ENCODE measurements at regions not wholly inside any gene's neighbourhood (a gene's known extent, or its start where the extent isn't known, plus 50 kb on each side); places are given as distances from the start of the nearest gene placed in this dataset.

DNA sequence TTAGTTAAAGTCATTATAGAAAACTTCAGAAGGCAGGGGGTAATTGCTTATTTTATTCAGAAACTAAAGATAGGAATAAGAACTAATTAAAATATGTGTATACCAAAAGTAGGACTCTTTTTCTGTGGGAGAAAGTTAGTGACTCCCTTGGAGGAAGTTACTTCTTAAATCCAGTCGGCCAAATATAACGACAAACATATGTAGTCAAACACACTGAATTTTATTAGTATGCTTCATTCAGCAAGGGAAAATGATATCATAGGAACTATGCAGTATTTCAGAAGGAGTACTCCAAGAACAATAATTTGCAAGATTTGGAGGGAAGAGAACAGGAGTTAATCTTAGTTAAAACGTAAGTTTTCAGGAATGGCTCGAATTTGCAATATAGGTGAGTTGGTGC lies 432.6 kb downstream of the CYLC2 start:
- Histone ChIP-seq H3K4me3 (no peak overlapping the region), H3K4me1 (no peaks in the 10 kb centered on the region), H3K27ac (no peak overlapping the region), H3K36me3 (no peaks in the 10 kb centered on the region), H3K27me3 (no peaks in the 10 kb centered on the region), H3K9me3 (no peaks in the 10 kb centered on the region)
- in situ Hi-C loops (cut with MboI; ENCODE audit: low sequenced_read_pairs in 4 of 4) (no loop called here), intact Hi-C loops (cut with DNase I; ENCODE audit: low total_unique reads) (no loop called here)
- ATAC-seq (no peak), DNase-seq (no peak)
- TF ChIP-seq, protein P1, sequence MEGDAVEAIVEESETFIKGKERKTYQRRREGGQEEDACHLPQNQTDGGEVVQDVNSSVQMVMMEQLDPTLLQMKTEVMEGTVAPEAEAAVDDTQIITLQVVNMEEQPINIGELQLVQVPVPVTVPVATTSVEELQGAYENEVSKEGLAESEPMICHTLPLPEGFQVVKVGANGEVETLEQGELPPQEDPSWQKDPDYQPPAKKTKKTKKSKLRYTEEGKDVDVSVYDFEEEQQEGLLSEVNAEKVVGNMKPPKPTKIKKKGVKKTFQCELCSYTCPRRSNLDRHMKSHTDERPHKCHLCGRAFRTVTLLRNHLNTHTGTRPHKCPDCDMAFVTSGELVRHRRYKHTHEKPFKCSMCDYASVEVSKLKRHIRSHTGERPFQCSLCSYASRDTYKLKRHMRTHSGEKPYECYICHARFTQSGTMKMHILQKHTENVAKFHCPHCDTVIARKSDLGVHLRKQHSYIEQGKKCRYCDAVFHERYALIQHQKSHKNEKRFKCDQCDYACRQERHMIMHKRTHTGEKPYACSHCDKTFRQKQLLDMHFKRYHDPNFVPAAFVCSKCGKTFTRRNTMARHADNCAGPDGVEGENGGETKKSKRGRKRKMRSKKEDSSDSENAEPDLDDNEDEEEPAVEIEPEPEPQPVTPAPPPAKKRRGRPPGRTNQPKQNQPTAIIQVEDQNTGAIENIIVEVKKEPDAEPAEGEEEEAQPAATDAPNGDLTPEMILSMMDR (IDR thresholded peaks at IDR 0.05 in 4 of 5, conservative IDR thresholded peaks at IDR 0.05 in 1 of 5), result no peak
- TF ChIP-seq POLR2A (IDR thresholded peaks at IDR 0.05), result no peak

DNA sequence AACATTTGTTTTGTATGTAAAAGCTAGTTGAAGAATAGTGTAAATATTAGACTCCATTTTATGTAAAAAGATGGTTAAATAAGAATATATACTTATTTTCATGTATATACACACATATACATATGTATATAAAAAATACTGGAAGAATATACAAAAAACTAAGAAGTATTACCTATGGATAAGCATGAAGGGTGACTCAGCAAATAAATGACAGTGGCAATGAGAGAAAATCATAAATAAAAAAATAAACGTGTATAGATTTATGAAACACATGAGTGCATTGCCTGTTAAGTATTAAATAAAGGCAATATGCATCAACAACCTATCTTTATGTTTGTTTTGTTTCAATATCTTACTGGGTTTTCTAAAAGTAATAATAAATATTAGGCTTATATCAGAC lies 435.3 kb downstream of the CYLC2 start:
- no peak overlapping the region for H3K27ac ChIP-seq
- DNase-seq, result no peak
- intact Hi-C loops (cut with DNase I; ENCODE audit: low total_unique reads), result no loop called here
- TF ChIP-seq, protein P1 (IDR thresholded peaks at IDR 0.05 in 4 of 5, conservative IDR thresholded peaks at IDR 0.05 in 1 of 5), result no peak
- TF ChIP-seq POLR2A (IDR thresholded peaks at IDR 0.05), result no peak
- H3K9me3 ChIP-seq, result no peaks in the 10 kb centered on the region
- H3K4me3 ChIP-seq, result no peak overlapping the region
- in situ Hi-C loops (cut with MboI; ENCODE audit: low sequenced_read_pairs in 4 of 4), result no loop called here
- H3K36me3 ChIP-seq, result no peaks in the 10 kb centered on the region
- H3K27me3 ChIP-seq, result no peaks in the 10 kb centered on the region
- H3K4me1 ChIP-seq, result no peaks in the 10 kb centered on the region
- ATAC-seq, result no peak

DNA sequence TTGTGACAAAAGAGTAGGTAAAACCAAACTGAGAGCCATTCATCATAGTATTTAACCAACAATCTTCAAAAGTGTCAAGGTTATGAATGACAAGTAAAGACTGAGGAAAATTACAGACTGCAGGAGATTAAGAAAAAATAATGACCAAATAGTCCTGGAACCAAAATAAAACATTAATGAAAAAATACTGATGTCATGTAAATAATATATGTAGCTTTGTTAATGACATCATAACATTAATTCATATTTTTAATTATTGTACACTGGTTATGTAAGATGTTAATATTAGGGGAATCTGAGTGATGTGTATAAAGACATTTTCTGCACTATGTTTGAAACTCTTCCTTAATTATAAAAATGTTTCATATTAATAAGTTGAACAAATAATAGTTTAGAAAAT lies 436.7 kb downstream of the CYLC2 start:
- Histone ChIP-seq H3K4me1 (no peaks in the 10 kb centered on the region), H3K27me3 (no peaks in the 10 kb centered on the region), H3K36me3 (no peaks in the 10 kb centered on the region), H3K4me3 (no peak overlapping the region), H3K9me3 (no peaks in the 10 kb centered on the region), H3K27ac (no peak overlapping the region)
- intact Hi-C loops (cut with DNase I; ENCODE audit: low total_unique reads), result no loop called here
- ATAC-seq (no peak), DNase-seq (no peak)
- in situ Hi-C loops (cut with MboI; ENCODE audit: low sequenced_read_pairs in 4 of 4), result no loop called here
- TF ChIP-seq, protein P1 (IDR thresholded peaks at IDR 0.05 in 4 of 5, conservative IDR thresholded peaks at IDR 0.05 in 1 of 5), result no peak
- no peak for TF ChIP-seq POLR2A (IDR thresholded peaks at IDR 0.05)

DNA sequence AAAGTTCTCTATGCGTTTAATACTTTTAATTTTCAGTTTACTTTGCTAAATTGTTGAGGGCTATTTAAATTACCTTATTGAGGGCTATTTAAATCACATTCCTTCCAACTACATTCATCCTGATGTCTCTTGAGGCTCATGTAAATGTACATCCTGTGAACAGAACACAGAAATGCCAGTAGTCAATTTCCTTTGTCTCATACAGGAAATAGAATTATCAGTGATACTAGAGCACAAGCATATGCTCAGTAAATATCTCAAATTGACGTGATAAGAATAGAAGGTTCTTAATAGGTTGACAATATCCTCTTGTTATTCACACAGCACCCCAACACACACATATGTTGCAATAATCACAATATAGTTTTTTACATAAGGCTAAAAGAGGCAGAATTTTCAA lies 449.0 kb downstream of the CYLC2 start:
- no peak overlapping the region for H3K4me3 ChIP-seq
- intact Hi-C loops (cut with DNase I; ENCODE audit: low total_unique reads), result no loop called here
- no peaks in the 10 kb centered on the region for H3K4me1 ChIP-seq
- no peak overlapping the region for H3K27ac ChIP-seq
- TF ChIP-seq POLR2A (IDR thresholded peaks at IDR 0.05), result no peak
- TF ChIP-seq, protein P1 (IDR thresholded peaks at IDR 0.05 in 4 of 5, conservative IDR thresholded peaks at IDR 0.05 in 1 of 5), result no peak
- H3K9me3 ChIP-seq, result no peaks in the 10 kb centered on the region
- no peak for DNase-seq
- in situ Hi-C loops (cut with MboI; ENCODE audit: low sequenced_read_pairs in 4 of 4), result no loop called here
- H3K36me3 ChIP-seq, result no peaks in the 10 kb centered on the region
- ATAC-seq, result no peak
- H3K27me3 ChIP-seq, result no peaks in the 10 kb centered on the region

DNA sequence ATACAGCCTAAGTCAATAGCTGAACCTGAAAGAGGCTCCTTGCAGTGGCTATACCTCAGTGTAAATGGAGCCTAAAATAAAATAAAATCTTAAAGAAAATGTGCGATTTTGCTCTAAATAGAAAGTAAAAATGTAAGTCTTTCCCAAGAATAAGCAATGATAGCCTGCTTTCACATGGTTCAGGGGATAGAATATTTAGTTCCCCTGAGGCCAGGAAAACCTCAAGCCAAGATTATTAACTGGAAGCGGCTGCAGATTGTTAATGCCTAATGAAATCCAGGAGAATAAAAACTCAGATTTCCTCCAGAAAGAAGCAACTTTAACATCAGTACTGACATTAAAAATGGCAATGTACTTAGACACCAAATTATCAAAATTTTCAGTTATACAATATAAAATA lies 463.7 kb downstream of the CYLC2 start:
- ATAC-seq, result no peak
- no peaks in the 10 kb centered on the region for H3K27me3 ChIP-seq
- H3K9me3 ChIP-seq, result no peaks in the 10 kb centered on the region
- no peak for DNase-seq
- TF ChIP-seq, protein P1 (IDR thresholded peaks at IDR 0.05 in 4 of 5, conservative IDR thresholded peaks at IDR 0.05 in 1 of 5), result no peak
- no peak for TF ChIP-seq POLR2A (IDR thresholded peaks at IDR 0.05)
- no peak overlapping the region for H3K27ac ChIP-seq
- intact Hi-C loops (cut with DNase I; ENCODE audit: low total_unique reads), result no loop called here
- H3K4me3 ChIP-seq, result no peak overlapping the region
- H3K4me1 ChIP-seq, result no peaks in the 10 kb centered on the region
- H3K36me3 ChIP-seq, result no peaks in the 10 kb centered on the region
- in situ Hi-C loops (cut with MboI; ENCODE audit: low sequenced_read_pairs in 4 of 4), result no loop called here
